GM23248 (cell line): ENCODE measurements at regions not wholly inside any gene's neighbourhood (a gene's known extent, or its start where the extent isn't known, plus 50 kb on each side); places are given as distances from the start of the nearest gene placed in this dataset.

Experiments used
- EZH2 ChIP-seq: fragments of 200-600 bp; sonication (generic); IDR thresholded peaks from 2 replicates; pipeline ENCODE4 v1.6.1; 2018; ENCODE audit warnings: antibody characterized with exemption, mild to moderate bottlenecking; ENCODE audit not compliant: insufficient read depth, poor library complexity, severe bottlenecking
- EZH2phosphoT487 ChIP-seq: fragments of 200-600 bp; sonication (generic); IDR thresholded peaks from 2 replicates; pipeline ENCODE4 v1.6.1; 2018; ENCODE audit warnings: antibody characterized with exemption, moderate library complexity, mild to moderate bottlenecking, low read depth; ENCODE audit not compliant: insufficient read depth

DNA sequence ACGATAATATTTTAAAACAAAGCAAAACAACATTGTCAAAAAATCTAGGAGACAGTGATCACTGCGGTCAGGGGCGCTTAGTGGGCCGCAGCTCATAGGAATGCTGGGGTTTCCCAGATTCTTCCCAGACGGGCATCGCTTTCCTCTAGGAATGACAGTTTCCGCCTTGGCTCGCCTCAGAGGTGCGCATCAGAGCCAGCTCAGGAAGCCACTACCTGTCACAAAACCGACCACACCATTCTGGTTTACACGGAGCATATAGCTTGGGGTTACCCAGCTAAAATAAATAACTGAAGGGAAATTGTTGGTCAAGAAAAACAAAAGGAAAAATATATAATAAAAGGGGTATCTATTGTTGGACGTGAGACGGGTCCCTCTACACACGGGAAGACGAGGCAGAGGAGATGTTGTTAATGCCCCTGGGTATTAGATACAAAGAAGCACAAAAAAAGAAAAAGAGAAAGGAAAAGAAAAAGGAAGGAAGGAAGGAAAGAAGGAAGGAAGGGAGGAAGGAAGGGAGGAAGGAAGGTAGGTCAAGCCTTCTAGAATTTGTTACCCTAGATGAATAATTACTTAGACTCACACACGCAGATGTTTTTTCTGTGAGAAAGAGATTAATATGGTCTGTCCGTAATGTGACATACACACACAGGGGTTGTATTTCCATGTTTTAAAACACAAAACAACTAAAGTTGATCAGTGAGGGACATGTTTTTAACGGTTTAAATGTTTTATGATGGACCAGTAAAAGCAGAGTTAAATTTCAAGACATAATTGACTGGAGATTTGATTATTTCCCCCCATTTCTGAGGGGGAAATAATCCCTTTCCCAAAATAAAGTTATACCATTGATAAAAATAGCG is 292.4 kb upstream of the NFE2L3 start:
- TF ChIP-seq EZH2phosphoT487, result no peak
- no peak for TF ChIP-seq EZH2
